Tibial nerve (tissue), 4 donors: ENCODE measurements at regions not wholly inside any gene's neighbourhood (a gene's known extent, or its start where the extent isn't known, plus 50 kb on each side); places are given as distances from the start of the nearest gene placed in this dataset.

Source experiments
- DNase-seq, 2 donors: peaks; one replicate each; pipeline ENCODE4 v3.0.0-alpha.2; 2019; ENCODE audit warnings: low spot score in 2 of 2
- H3K27ac ChIP-seq, 4 donors: fragments of 200-600 bp; sonication (generic) in 3 of 4; one replicate each; pipeline ENCODE4 v1.5.1; 2017 to 2019; ENCODE audit warnings: mild to moderate bottlenecking in 1 of 4
- H3K27me3 ChIP-seq, 2 donors: fragments of 200-600 bp; sonication (generic) in 1 of 2; one replicate each; pipeline versions ENCODE4 v1.5.1 to v1.6.0; 2017 to 2019
- H3K36me3 ChIP-seq, 3 donors: fragments of 200-600 bp; sonication (generic); one replicate each; pipeline ENCODE4 v1.5.1; 2018 to 2019
- H3K4me1 ChIP-seq, 4 donors: fragments of 200-600 bp; sonication (generic) in 3 of 4; one replicate each; pipeline ENCODE4 v1.5.1; 2017 to 2019
- H3K4me3 ChIP-seq, 4 donors: fragments of 200-600 bp; sonication (generic) in 3 of 4; one replicate each; pipeline ENCODE4 v1.5.1; 2017 to 2019; ENCODE audit warnings: mild to moderate bottlenecking in 1 of 4, moderate library complexity in 1 of 4
- H3K9me3 ChIP-seq, 4 donors: fragments of 200-600 bp; sonication (generic) in 3 of 4; one replicate each; pipeline ENCODE4 v1.5.1; 2017 to 2019
- EP300 ChIP-seq, 2 donors: sonication (generic); formaldehyde crosslinking; IDR thresholded peaks; one replicate each; pipeline ENCODE4 v1.6.1; 2017; ENCODE audit warnings: antibody characterized with exemption in 2 of 2, mild to moderate bottlenecking in 1 of 2
- POLR2A ChIP-seq, 2 donors: fragments of 450-650 bp; IDR thresholded peaks; one replicate each; pipeline ENCODE4 v1.6.1; 2017; ENCODE audit warnings: antibody characterized with exemption in 2 of 2, mild to moderate bottlenecking in 2 of 2, moderate library complexity in 2 of 2
- WGBS, 2 donors: methylation state at CpG; one replicate each; pipeline ENCODE4 v1.1.5; 2018; 5-methylcytosine and 5-hydroxymethylcytosine counted together
- TF ChIP-seq, protein P1 (sequence below), 5 experiments: fragments of 200-600 bp in 3 of 5; fragments of 450-650 bp in 2 of 5; sonication (generic) in 3 of 5; IDR thresholded peaks; one replicate each; pipeline ENCODE4 v1.5.1; 2016 to 2019; ENCODE audit warnings: antibody characterized with exemption in 5 of 5, mild to moderate bottlenecking in 3 of 5, moderate library complexity in 2 of 5

DNA sequence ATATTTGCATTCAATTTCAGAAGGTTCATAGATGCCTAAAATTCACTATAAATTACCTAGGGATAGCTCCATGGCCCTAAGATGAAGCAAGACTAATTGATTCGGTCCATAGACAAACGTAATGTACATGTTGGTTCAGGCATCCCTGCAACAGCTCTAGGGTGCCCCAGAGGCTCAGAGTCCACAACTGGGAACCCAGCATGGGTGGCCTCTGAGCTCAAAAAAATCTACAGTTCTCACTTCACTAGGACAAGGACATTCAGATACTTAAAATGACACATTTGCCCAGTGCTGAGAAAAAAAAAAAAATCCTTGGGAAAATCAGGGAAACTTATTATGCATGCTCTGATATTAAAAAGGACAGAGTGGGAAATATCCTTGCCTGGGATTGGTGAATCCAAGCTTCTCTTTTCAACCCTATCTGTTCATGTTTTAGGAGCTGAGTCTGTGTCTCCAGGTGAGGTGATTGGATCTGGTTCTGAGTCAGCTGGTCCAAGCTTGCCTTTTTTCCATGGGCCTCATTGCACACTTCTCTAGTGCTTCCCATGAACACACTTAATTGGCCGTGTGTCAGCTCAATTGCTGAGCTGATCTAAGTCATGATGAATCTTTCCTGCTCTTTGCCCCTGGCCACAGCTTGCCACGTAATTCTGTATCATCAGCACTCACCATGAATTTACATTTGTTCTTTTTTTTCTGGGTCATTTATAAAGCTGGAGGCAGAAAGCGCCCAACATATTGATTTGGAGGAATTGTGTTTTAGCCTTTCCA is 116.3 kb upstream of the RCN1 start:
- DNase-seq: no peak
- no peak overlapping the region for H3K4me3 ChIP-seq
- no peaks in the 10 kb centered on the region for H3K4me1 ChIP-seq
- TF ChIP-seq POLR2A (IDR thresholded peaks at IDR 0.05): no peak
- no peak for TF ChIP-seq EP300 (IDR thresholded peaks at IDR 0.05)
- TF ChIP-seq, protein P1, sequence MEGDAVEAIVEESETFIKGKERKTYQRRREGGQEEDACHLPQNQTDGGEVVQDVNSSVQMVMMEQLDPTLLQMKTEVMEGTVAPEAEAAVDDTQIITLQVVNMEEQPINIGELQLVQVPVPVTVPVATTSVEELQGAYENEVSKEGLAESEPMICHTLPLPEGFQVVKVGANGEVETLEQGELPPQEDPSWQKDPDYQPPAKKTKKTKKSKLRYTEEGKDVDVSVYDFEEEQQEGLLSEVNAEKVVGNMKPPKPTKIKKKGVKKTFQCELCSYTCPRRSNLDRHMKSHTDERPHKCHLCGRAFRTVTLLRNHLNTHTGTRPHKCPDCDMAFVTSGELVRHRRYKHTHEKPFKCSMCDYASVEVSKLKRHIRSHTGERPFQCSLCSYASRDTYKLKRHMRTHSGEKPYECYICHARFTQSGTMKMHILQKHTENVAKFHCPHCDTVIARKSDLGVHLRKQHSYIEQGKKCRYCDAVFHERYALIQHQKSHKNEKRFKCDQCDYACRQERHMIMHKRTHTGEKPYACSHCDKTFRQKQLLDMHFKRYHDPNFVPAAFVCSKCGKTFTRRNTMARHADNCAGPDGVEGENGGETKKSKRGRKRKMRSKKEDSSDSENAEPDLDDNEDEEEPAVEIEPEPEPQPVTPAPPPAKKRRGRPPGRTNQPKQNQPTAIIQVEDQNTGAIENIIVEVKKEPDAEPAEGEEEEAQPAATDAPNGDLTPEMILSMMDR (IDR thresholded peaks at IDR 0.05): no peak
- WGBS, 2 donors: 61% methylated on average over 5 of the region's 5 CpGs
- H3K27ac ChIP-seq: no peak overlapping the region
- H3K36me3 ChIP-seq: no peaks in the 10 kb centered on the region
- no peaks in the 10 kb centered on the region for H3K9me3 ChIP-seq
- H3K27me3 ChIP-seq: no peaks in the 10 kb centered on the region

DNA sequence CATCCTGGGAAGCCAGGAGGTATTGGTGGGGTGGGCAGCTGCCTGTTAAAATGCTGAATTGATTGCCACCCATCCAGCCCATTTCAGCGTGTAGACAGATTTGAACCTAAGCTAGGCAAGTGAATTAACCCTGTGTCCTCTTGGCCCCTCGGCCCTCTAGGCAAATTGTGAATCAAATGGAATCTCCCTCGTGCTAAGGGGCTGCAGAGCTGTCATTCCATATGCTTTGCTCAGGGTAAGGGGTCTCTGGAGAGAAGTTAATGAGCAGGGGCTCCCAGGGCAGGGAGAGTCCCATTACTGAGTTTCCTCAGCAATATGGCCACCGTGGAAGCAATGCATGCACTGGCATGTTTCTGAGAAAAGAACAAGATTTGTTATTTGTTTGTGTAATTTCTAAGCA is 117.7 kb upstream of the RCN1 start:
- H3K9me3 ChIP-seq: no peaks in the 10 kb centered on the region
- no peaks in the 10 kb centered on the region for H3K4me1 ChIP-seq
- DNase-seq: no peak
- no peaks in the 10 kb centered on the region for H3K27me3 ChIP-seq
- WGBS, 2 donors: 49 to 59% methylated on average over 4 of the region's 4 CpGs
- no peak for TF ChIP-seq EP300 (IDR thresholded peaks at IDR 0.05)
- no peak for TF ChIP-seq POLR2A (IDR thresholded peaks at IDR 0.05)
- TF ChIP-seq, protein P1 (IDR thresholded peaks at IDR 0.05): no peak
- H3K4me3 ChIP-seq: no peak overlapping the region
- no peak overlapping the region for H3K27ac ChIP-seq
- H3K36me3 ChIP-seq: no peaks in the 10 kb centered on the region

DNA sequence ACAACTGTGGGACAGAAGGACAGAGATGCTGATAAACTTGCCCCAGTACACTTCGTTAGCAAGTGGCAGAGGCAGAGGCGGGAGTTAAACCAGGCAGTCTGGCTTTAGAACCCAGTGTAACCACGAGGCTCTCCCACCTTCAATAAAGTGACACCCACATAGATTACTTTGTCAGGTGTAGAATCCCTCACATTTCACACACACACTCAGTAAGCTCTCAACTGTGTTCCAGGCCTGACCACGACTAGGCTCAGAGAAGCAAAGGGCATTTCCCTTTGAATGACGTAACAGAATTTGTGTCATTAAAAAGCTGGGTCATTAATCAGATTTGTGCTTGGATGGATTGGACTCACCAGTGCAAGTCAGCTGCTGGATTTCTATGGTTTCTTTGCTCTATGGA is 118.3 kb upstream of the RCN1 start:
- DNase-seq: no peak
- no peak overlapping the region for H3K4me3 ChIP-seq

DNA sequence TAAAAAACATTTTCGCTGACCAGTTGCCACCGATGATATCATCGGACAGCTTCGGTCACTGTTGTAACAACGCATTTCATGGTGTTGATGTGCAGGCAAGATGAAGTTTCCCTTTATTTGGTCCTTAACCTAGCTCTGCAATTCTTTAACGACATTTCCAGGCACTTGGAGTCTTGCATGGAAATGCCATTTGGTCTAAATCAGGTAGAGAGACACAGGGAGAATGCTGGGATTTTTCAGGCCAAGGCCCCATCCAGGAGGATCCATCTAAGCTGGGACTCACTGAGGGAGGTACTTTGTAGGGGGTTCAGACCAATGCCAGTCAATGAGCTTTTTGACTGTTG is 121.5 kb upstream of the RCN1 start:
- no peaks in the 10 kb centered on the region for H3K27me3 ChIP-seq
- TF ChIP-seq POLR2A (IDR thresholded peaks at IDR 0.05): no peak
- TF ChIP-seq, protein P1 (IDR thresholded peaks at IDR 0.05): no peak
- no peak for TF ChIP-seq EP300 (IDR thresholded peaks at IDR 0.05)
- no peak for DNase-seq
- H3K9me3 ChIP-seq: no peaks in the 10 kb centered on the region
- H3K4me3 ChIP-seq: no peak overlapping the region
- WGBS, 2 donors: 77 to 78% methylated on average over 6 of the region's 6 CpGs
- no peaks in the 10 kb centered on the region for H3K4me1 ChIP-seq
- H3K36me3 ChIP-seq: no peaks in the 10 kb centered on the region
- H3K27ac ChIP-seq: no peak overlapping the region

More for the DNA sequence above, 118.3 kb upstream of the RCN1 start:
- no peaks in the 10 kb centered on the region for H3K9me3 ChIP-seq
- TF ChIP-seq, protein P1 (IDR thresholded peaks at IDR 0.05): no peak
- TF ChIP-seq POLR2A (IDR thresholded peaks at IDR 0.05) (no peak), EP300 (IDR thresholded peaks at IDR 0.05) (no peak)
- WGBS, 2 donors: 71 to 76% methylated on average over 5 of the region's 5 CpGs
- H3K27me3 ChIP-seq: no peaks in the 10 kb centered on the region
- H3K27ac ChIP-seq: no peak overlapping the region
- H3K4me1 ChIP-seq: no peaks in the 10 kb centered on the region
- H3K36me3 ChIP-seq: no peaks in the 10 kb centered on the region

DNA sequence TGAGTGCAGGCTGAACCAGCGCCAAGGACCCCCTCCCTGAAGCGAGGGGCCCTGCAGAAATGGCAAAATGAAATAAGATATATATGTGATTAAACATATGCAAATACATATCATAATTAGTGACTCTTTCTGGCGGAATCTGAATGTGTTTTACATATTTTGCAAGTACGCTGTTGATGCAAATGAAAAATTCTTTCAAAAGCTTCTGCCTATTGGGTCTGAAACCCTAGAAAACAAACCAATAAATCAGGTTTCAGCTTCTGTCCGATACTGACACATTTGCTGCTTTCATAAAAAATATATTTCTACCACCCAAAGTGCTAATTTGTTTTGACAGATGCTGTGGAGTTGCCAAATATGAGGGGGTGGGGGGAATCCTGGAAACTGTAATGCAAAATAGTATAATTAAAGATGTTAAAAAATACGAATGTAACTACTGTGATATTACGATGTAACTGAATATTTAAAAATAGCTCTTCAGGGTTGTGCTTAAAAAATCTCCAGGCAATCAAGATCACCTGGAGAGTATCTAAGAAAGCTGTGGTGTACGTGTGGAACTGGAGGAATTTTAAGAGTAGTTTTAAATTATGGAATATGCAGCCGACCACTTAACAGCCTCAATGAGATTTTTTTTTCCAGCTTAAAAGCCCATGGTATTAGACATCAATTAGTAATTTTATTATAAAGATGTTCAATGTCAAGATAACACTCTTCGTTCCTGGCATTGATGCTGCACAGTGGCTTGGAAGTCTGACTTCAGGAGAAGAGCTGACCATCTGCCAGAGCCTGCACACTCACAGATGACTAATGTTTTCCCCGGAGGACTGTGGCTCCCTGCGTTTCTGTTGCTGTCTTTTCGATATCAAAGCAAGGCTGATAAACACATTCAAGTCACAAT is 122.2 kb upstream of the RCN1 start:
- Histone ChIP-seq H3K36me3 (no peaks in the 10 kb centered on the region), H3K4me3 (no peak overlapping the region), H3K27ac (no peak overlapping the region), H3K27me3 (no peaks in the 10 kb centered on the region), H3K4me1 (no peaks in the 10 kb centered on the region), H3K9me3 (no peaks in the 10 kb centered on the region)
- DNase-seq: no peak
- WGBS, 2 donors: 63% methylated on average over 13 of the region's 13 CpGs
- TF ChIP-seq EP300 (IDR thresholded peaks at IDR 0.05) (no peak), POLR2A (IDR thresholded peaks at IDR 0.05) (no peak)
- TF ChIP-seq, protein P1 (IDR thresholded peaks at IDR 0.05): no peak
